Neural progenitor cell (in vitro differentiated cells): ENCODE measurements at regions not wholly inside any gene's neighbourhood (a gene's known extent, or its start where the extent isn't known, plus 50 kb on each side); places are given as distances from the start of the nearest gene placed in this dataset.

ENCODE experiments used
- DNase-seq: peaks from one replicate; pipeline ENCODE4 v3.0.0-alpha.2; 2016; ENCODE audit warnings: low spot score
- H2AFZ ChIP-seq: fragments of 200-600 bp; sonication (generic); replicated peaks from 2 replicates; pipeline ENCODE4 v1.6.1; 2016; ENCODE audit warnings: antibody characterized with exemption
- H3F3A ChIP-seq: fragments of 200-600 bp; sonication (generic); 2 replicates; pipeline ENCODE4 v1.6.1; 2016; ENCODE audit warnings: antibody characterized with exemption, low read depth
- H3K27ac ChIP-seq: fragments of 200-600 bp; sonication (generic); 2 replicates; pipeline ENCODE4 v1.5.1; 2016; ENCODE audit warnings: mild to moderate bottlenecking
- H3K27me3 ChIP-seq: fragments of 200-600 bp; sonication (generic); 2 replicates; pipeline ENCODE4 v1.6.1; 2016; ENCODE audit warnings: mild to moderate bottlenecking, moderate library complexity
- H3K36me3 ChIP-seq: fragments of 200-600 bp; sonication (generic); 2 replicates; pipeline ENCODE4 v1.5.1; 2016
- H3K4me1 ChIP-seq: fragments of 200-600 bp; sonication (generic); 2 replicates; pipeline ENCODE4 v1.6.1; 2016; ENCODE audit warnings: mixed run types
- H3K4me2 ChIP-seq: fragments of 200-600 bp; sonication (generic); 2 replicates; pipeline ENCODE4 v1.6.1; 2016
- H3K4me3 ChIP-seq: fragments of 200-600 bp; sonication (generic); 2 replicates; pipeline ENCODE4 v1.5.1; 2016
- H3K79me2 ChIP-seq: fragments of 200-600 bp; sonication (generic); 2 replicates; pipeline ENCODE4 v1.6.1; 2016; ENCODE audit warnings: low read depth
- H3K9ac ChIP-seq: fragments of 200-600 bp; sonication (generic); 2 replicates; pipeline ENCODE4 v1.6.1; 2016
- H3K9me3 ChIP-seq: fragments of 200-600 bp; sonication (generic); 2 replicates; pipeline ENCODE4 v1.5.1; 2016; ENCODE audit warnings: low read depth
- H4K20me1 ChIP-seq: fragments of 200-600 bp; sonication (generic); 2 replicates; pipeline ENCODE4 v1.6.1; 2016; ENCODE audit warnings: low read depth
- H3K27ac Mint-ChIP-seq: 3 replicates; pipeline ENCODE4 v1.8.0; 2021; ENCODE audit warnings: mixed read lengths
- H3K27me3 Mint-ChIP-seq: 2 replicates; pipeline ENCODE4 v1.8.0; 2022; ENCODE audit warnings: low read depth, mild to moderate bottlenecking, inconsistent platforms, moderate library complexity, mixed read lengths; ENCODE audit not compliant: insufficient read depth
- H3K36me3 Mint-ChIP-seq: 3 replicates; pipeline ENCODE4 v1.8.0; 2021; ENCODE audit warnings: mixed read lengths
- H3K4me1 Mint-ChIP-seq: 3 replicates; pipeline ENCODE4 v1.8.0; 2021; ENCODE audit warnings: mixed read lengths
- H3K4me3 Mint-ChIP-seq: 3 replicates; pipeline ENCODE4 v1.8.0; 2021; ENCODE audit warnings: mild to moderate bottlenecking, moderate library complexity, mixed read lengths
- H3K9me3 Mint-ChIP-seq: 3 replicates; pipeline ENCODE4 v1.8.0; 2020; ENCODE audit warnings: mixed read lengths
- EZH2 ChIP-seq: fragments of 200-600 bp; sonication (generic); IDR thresholded peaks from 2 replicates; pipeline ENCODE4 v1.6.1; 2017; ENCODE audit warnings: antibody characterized with exemption, mild to moderate bottlenecking, moderate library complexity
- EZH2phosphoT487 ChIP-seq: fragments of 200-600 bp; sonication (generic); IDR thresholded peaks from 2 replicates; pipeline ENCODE4 v1.6.1; 2017; ENCODE audit warnings: antibody characterized with exemption
- TF ChIP-seq, protein P1 (sequence below): fragments of 200-600 bp; sonication (generic); IDR thresholded peaks from 2 replicates; pipeline ENCODE4 v1.5.1; 2017; ENCODE audit warnings: antibody characterized with exemption, mild to moderate bottlenecking

DNA sequence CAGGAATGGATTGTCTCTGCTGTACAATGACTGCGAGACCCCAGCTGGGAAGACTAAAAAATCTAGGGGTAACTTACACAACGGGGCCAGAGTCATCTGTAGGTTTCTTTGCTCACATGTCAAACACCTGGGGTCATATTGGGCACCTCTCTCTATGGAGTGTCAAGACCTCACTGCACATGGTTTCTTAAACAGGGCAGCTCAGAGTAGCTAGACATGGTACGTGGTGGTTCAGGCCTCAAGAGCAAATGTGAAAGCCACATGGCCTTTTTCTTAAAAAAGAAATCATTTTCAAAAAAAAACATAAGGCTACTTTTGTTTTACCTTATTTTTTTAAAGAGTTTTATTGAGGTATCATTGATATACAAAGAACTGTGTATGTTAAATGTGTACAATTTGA lies 162.2 kb upstream of the ITGB1 start:
- DNase-seq, result no peak
- Histone ChIP-seq H2AFZ (no peak overlapping the region), H4K20me1 (no peaks in the 10 kb centered on the region), H3F3A (no peaks in the 10 kb centered on the region), H3K27me3 (no peaks in the 10 kb centered on the region), H3K9ac (no peak overlapping the region), H3K9me3 (no peaks in the 10 kb centered on the region), H3K36me3 (no peaks in the 10 kb centered on the region), H3K4me1 (no peaks in the 10 kb centered on the region), H3K27ac (no peak overlapping the region), H3K4me2 (no peak overlapping the region), H3K4me3 (no peak overlapping the region), H3K79me2 (no peaks in the 10 kb centered on the region)
- TF ChIP-seq EZH2 (no peak), EZH2phosphoT487 (no peak)
- Mint-ChIP-seq H3K27ac (no peak overlapping the region), H3K4me3 (no peak overlapping the region), H3K36me3 (no peaks in the 10 kb centered on the region), H3K4me1 (peaks cover 13% of the 10 kb centered on the region), H3K9me3 (no peaks in the 10 kb centered on the region), H3K27me3 (no peaks in the 10 kb centered on the region)

DNA sequence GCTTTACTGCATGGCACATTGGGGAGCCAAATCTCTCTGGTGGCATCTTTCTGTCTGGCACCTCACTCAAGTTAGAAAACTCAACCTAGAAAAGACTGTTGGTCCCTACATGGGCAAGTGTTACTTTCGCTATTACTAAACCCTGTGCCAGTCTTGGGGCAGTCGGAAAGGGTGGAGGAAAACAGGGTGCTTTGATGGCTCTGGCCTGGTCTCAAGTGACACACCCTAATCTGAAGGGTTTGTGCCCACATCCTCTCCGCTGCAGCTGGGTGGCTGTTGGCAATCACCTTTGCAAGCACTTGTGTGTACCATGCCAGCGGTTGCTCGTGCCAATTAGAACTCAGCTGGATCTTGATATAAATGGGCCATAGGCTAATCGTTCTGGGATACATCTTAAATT lies 159.8 kb upstream of the ITGB1 start:
- H3K36me3 Mint-ChIP-seq, result no peaks in the 10 kb centered on the region
- Histone ChIP-seq H3K9me3 (no peaks in the 10 kb centered on the region), H3K4me1 (peaks cover 7% of the 10 kb centered on the region), H3K36me3 (no peaks in the 10 kb centered on the region), H3K79me2 (no peaks in the 10 kb centered on the region), H3F3A (no peaks in the 10 kb centered on the region), H3K4me2 (no peak overlapping the region), H3K27me3 (no peaks in the 10 kb centered on the region), H3K9ac (no peak overlapping the region), H4K20me1 (no peaks in the 10 kb centered on the region), H3K4me3 (no peak overlapping the region), H2AFZ (no peak overlapping the region), H3K27ac (no peak overlapping the region)
- H3K4me3 Mint-ChIP-seq, result no peak overlapping the region
- no peaks in the 10 kb centered on the region for H3K9me3 Mint-ChIP-seq
- H3K27ac Mint-ChIP-seq, result no peak overlapping the region
- no peak for DNase-seq
- no peaks in the 10 kb centered on the region for H3K27me3 Mint-ChIP-seq
- TF ChIP-seq EZH2phosphoT487 (no peak), EZH2 (no peak)
- TF ChIP-seq, protein P1, sequence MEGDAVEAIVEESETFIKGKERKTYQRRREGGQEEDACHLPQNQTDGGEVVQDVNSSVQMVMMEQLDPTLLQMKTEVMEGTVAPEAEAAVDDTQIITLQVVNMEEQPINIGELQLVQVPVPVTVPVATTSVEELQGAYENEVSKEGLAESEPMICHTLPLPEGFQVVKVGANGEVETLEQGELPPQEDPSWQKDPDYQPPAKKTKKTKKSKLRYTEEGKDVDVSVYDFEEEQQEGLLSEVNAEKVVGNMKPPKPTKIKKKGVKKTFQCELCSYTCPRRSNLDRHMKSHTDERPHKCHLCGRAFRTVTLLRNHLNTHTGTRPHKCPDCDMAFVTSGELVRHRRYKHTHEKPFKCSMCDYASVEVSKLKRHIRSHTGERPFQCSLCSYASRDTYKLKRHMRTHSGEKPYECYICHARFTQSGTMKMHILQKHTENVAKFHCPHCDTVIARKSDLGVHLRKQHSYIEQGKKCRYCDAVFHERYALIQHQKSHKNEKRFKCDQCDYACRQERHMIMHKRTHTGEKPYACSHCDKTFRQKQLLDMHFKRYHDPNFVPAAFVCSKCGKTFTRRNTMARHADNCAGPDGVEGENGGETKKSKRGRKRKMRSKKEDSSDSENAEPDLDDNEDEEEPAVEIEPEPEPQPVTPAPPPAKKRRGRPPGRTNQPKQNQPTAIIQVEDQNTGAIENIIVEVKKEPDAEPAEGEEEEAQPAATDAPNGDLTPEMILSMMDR, result no peak
- H3K4me1 Mint-ChIP-seq, result peaks cover 13% of the 10 kb centered on the region

DNA sequence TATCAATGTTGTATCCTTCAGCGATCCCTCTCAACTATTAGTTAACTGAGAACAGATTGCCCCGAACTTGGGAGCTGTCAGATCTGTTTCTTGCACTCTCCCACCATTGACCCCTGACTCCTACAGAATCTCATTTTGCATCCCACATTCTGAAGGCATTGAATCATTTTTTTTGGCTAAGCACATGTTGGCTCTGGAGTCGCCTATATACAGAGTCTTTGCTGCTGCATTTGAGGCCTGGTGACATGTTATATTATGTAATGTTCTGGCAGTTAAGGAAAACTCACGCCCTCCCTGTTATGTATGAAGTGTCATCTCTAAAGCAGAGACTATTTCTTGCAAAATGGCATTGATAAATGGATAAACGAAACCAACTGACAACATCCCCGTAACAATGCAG lies 159.2 kb upstream of the ITGB1 start:
- Mint-ChIP-seq H3K27me3 (no peaks in the 10 kb centered on the region), H3K27ac (no peak overlapping the region), H3K4me3 (no peak overlapping the region), H3K36me3 (no peaks in the 10 kb centered on the region), H3K9me3 (no peaks in the 10 kb centered on the region), H3K4me1 (peaks cover 10% of the 10 kb centered on the region)
- DNase-seq, result no peak
- H3K27ac ChIP-seq, result no peak overlapping the region
- H3K27me3 ChIP-seq, result no peaks in the 10 kb centered on the region
- H3K36me3 ChIP-seq, result no peaks in the 10 kb centered on the region
- no peaks in the 10 kb centered on the region for H4K20me1 ChIP-seq
- no peak overlapping the region for H2AFZ ChIP-seq
- no peaks in the 10 kb centered on the region for H3F3A ChIP-seq
- H3K4me3 ChIP-seq, result no peak overlapping the region
- H3K79me2 ChIP-seq, result no peaks in the 10 kb centered on the region
- peaks cover 7% of the 10 kb centered on the region for H3K4me1 ChIP-seq
- no peak overlapping the region for H3K4me2 ChIP-seq
- H3K9ac ChIP-seq, result no peak overlapping the region
- no peaks in the 10 kb centered on the region for H3K9me3 ChIP-seq
- no peak for TF ChIP-seq EZH2phosphoT487
- no peak for TF ChIP-seq EZH2
- TF ChIP-seq, protein P1, result no peak

DNA sequence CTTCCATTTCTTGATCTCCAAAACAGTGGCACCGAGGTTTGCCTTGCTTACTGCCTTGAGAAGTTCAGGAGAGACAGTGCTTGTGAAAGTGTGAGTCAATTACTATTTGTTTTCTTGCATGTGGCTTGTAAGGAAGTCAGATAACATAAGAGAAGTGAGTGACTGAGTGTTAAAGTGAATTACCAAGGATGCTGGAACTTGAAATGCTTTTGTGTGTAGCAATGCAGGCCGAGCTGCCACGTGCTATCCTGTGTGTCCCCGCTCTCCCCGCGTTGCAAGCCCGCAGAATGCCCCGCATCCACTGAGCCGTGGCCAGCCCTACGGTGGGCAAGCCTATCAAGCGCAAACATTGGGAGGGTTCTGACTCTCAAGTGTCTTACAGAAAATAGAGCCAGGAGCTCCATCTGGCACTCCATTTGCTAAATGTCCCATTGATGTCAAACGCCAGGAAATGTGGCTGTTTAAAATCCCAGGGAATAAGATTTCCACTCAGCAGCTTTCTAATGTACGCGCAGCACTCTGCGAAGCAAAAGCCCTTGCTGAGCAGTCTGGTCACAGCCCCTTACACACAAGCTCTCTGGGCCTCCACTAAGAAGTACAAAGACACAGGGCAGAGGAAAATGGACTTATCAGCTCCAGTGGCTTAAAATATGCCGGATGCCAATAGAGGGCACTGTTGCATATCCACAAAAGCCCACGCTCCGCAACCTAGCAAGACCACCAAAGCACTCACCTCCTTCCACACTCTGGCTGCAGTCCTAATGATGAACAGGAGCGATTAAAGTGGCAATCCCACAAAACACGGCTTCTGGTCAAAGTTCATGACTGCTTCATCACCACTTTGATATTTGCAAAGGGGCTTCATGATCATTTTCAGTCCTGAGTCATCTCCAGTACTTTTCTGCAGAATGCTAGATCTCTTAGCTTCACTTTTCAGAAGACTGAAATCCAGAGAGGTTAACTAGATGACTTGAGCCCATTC lies 158.0 kb upstream of the ITGB1 start:
- Histone ChIP-seq H3K36me3 (no peaks in the 10 kb centered on the region), H3K4me1 (peaks cover 7% of the 10 kb centered on the region), H3K9ac (no peak overlapping the region), H3K79me2 (no peaks in the 10 kb centered on the region), H3K4me3 (no peak overlapping the region), H3K27ac (no peak overlapping the region), H2AFZ (peak overlapping the region; percentile 23), H3K4me2 (no peak overlapping the region), H4K20me1 (no peaks in the 10 kb centered on the region), H3K27me3 (no peaks in the 10 kb centered on the region), H3F3A (no peaks in the 10 kb centered on the region), H3K9me3 (no peaks in the 10 kb centered on the region)
- DNase-seq, result peak; percentile 79
- TF ChIP-seq EZH2phosphoT487, result no peak
- TF ChIP-seq, protein P1, result peak; percentile 76
- peak overlapping the region; percentile 13 for H3K27ac Mint-ChIP-seq
- H3K9me3 Mint-ChIP-seq, result no peaks in the 10 kb centered on the region
- no peaks in the 10 kb centered on the region for H3K27me3 Mint-ChIP-seq
- no peak overlapping the region for H3K4me3 Mint-ChIP-seq
- no peaks in the 10 kb centered on the region for H3K36me3 Mint-ChIP-seq
- peaks cover 7% of the 10 kb centered on the region for H3K4me1 Mint-ChIP-seq
